NCI-H2029 (cell line): ENCODE measurements at regions not wholly inside any gene's neighbourhood (a gene's known extent, or its start where the extent isn't known, plus 50 kb on each side); places are given as distances from the start of the nearest gene placed in this dataset.
"Not testable (repeated sequence)": the region's sequence is repeated elsewhere in the genome, so short reads cannot be mapped to it uniquely, and the experiment has no call there.

Source experiments
- DNase-seq: peaks from one replicate; lab custom pipeline; 2025; lab: John Stamatoyannopoulos, UW

DNA sequence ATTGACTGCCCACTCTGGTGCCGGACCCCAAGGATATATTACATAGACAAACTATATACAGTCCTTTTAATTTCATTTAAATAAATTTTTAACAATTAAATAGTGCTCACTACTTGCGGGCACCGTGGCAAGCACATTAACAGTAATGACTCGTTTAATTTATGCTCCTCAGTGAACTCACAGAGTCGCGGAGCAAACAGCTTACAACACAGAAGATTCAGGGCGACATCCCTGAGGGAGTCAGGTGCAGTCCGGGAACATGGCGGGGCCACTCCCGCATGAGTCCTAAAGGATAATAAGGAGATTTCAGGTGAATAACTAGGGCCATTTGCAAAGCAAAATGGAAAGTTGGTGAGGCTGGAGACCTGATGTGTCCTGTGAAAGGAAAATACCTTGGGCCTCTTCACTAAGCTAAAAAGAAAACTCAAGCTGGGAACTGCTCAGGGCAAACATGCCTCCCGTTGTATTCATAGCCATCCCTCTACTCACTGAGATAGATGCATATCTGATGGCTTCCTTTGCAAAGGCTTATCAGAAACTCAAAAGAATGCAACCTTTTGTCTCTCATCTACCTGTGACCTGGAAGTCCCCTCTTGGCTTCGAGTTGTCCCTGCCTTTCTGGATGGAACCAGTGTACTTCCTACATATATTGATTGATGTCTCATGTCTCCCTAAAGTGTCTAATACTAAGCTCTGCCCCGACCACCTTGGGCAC lies 125.6 kb downstream of the KLF6 start:
- DNase-seq: no peak

DNA sequence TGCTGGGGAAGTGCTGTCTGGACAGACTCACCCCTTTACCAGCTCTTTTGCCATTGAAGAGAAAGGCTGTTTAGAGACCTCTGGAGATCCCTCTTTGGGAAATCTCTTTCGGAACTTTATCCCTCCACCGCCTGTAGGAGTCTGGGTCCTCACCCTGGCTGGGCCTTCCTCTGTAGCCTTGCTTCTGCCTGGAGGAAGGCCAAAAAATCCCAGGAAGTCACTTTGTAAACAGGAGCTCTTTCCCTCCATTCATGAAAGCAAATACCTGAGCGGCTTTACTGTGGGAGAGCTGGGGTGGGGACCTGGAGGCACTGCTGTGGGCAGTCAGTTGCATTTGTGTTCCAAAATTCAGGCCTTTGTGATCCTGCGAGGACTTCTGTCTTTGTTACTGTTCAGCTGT lies 126.2 kb downstream of the KLF6 start:
- DNase-seq: peak; percentile 27

DNA sequence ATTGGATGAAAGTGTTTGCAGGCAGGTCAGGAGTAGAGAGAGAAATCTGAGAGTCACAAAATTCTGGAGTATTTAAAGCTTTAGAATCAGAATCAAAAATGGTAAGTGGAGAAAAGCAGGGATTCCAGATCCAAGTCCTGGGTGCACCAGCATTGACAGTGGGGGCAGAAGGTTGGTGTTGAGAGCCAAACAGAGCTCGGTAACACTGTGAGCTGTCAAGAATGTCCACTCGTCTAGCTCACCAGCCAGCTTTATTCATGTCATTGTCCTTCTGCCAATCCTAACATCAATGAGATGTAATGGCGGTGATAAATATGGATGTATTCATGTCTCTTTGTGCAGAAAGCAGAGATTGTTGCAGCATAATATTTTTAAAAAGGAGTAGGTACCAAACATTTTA lies 128.8 kb downstream of the KLF6 start:
- DNase-seq: no peak

DNA sequence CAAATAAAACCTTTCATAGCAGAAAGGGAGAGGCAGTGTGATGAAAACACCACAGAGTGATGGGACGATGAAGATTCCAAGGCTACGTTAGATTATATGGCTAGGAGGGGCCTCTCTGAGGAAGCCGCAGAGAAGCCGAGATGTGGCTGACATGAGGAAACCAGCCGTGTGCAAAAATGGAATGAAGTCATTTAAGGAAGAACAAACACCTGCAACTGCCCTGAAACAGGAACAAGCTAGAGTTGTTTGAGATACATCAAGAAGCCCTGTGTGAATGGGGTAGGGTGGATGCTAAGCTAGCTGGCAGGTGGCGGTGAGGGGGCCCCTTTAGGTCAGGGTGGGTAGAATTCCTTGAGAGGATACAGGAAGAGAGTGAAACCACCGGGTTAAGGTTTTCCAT lies 129.5 kb downstream of the KLF6 start:
- no peak for DNase-seq

DNA sequence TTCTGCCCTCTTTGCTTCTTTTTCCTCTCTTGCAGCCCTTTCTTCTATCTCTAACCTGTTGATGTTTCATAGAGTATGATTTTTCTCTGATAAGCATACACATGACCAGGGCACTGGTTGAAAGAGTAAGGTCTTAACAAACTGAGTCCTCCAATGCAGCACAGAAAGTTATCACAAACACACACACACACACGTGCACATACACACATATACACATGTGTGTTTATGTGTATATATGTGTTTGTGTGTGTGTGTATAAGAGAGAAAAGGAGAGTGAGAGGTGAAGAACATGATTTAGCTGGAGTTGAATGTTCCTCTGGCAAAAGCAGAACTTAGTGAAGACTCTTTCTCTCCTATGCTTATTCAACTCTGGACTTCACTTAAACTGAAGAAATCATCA lies 130.0 kb downstream of the KLF6 start:
- DNase-seq: no peak

DNA sequence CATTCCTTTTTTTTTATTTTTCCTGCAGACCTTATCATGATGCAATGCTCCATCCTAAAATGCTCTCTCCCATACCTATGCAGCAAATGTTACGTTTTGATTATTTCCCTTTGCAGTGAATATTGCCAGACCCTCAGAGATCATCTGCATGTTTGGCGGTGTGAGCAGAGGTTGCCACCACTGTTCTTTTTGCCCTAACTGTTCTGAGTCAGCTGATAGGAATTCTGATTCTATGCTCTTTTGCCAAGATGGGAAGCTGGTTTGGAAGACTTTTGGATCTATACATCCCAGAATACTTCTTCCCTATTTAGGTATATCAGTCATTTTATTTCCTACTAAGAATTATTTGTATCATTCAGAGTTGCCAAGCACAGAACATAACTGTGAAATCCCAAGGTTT lies 130.5 kb downstream of the KLF6 start:
- no peak for DNase-seq

DNA sequence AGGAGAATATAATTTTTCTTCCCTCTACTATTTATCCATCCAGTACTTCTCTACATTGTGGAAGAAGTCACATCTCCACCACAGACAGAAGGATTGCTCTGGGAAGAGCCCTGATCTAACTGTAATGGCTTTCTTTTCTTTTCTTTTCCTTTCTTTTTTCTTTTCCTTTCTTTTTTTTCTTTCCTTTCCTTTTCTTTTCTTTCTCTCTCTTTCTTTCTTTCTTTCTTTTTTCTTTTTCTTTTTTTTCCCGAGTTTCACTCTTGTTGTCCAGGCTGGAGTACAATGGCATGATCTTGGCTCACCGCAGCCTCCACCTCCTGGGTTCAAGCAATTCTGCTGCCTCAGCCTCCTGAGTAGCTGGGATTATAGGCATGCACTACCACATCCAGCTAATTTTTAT lies 131.7 kb downstream of the KLF6 start:
- not testable (repeated sequence) for DNase-seq

DNA sequence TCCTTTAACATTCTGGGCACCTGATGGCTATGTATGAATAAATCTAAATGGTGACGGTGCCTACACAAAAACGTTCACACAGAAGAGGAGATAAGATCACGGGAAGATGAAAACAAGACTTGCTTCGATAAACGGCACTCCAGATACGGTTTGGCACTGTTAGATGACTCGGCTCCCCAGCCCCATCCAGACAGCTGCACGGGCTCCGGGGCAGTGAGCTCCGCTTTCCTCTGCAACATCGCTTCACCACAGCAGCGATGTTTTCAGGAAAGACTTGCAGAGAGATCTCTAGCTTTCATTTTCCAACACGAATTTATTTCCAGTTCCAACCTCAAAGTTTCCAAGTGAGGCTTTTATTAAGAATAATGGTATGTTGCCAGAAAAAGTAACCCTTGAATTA lies 132.1 kb downstream of the KLF6 start:
- DNase-seq: no peak

DNA sequence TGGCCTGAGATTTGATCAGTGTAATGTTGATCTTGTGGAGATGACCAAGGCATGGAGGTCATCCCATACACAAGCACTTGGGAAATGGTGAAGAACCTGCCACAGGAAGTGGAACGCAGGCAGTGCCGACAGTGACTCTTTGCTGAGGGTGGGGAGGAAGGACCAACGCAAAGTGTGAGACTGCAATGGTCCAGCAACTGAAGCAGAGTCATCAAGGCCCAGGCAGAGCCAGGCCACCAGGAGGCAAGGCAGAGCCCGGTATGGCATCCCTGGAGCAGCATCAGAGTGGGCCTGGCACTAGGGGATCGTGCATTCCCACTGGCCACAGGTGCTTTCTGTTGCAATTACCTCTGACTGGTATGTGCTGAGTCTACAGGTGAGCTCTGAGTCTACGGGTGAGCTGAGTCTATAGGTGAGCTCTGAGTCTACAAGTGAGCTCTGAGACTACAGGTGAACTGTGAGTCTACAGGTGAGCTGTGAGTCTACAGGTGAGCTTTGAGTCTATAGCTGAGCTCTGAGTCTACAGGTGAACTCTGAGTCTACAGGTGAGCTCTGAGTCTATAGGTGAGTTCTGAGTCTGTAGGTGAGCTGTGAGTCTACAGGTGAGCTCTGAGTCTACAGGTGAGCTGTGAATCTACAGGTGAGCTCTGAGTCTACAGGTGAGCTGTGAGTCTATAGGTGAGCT lies 132.9 kb downstream of the KLF6 start:
- DNase-seq: no peak

DNA sequence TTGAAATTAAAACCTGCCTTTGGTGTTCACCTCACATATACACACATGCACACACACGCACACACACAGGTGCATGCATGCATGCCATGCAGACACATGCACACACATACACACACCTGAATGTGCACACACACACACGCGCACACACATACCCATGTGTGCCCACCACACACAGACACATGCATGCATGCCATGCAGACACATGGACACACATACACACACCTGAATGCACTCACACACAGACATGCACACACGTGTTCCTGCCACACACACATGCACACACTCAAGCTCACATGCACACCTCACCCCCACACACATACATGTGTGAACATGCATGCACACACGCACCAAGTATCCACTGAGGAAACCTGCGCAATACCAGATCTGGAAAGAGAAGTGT lies 136.4 kb downstream of the KLF6 start:
- DNase-seq: no peak

DNA sequence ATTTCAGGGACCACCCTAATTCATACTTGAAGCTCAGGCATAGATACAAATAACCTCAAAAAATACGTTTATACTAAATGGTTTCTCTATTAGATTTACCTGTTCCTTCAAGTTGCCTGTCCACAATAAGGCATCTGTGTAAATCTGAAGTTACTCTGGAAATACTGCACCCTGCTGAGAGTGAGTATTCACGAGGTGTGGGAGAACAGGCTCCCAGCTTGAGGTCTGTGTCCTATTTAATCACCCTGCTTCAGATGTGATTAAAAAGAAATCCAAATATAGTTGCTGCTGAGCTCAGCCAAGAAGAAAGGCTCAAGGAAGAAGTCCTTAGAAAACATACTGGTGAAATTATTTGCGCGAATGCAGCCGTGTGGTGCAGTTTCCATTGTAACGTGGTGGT lies 136.8 kb downstream of the KLF6 start:
- DNase-seq: no peak

DNA sequence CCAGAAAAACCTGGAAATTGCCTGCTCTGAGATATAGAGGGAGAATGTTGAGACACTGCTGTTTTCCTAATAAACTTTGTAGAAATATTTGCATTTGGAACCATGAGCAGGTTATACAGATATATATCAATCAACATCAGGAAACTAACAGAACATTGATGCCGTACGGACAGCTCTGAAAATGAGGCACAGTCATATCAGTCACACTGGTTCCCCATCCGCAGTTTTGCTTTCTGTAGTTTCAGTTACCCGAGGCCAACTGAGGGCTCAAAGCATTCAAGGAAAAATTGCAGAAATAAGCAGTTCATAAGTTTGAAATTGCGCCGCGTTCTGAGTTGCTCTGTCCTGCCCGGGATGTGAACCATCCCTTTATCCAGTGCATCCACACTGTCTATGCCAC lies 137.9 kb downstream of the KLF6 start:
- DNase-seq: no peak

DNA sequence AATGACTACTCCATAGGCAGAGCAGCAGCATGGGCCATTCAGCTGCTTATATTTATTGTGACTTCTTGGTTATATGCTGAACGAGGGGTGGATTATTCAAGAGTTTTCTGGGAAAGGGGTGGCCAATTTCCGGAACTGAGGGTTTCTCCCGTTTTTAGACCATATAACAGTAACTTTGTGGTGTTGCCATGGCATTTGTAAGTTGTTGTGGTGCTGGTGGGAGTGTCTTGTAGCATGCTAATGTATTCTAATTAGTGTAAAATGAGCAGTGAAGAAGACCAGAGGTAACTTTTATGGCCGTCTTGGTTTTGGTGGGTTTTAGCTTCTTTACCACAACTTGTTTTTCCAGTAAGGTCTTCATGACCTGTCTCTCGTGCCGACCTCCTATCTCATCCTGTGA lies 139.6 kb downstream of the KLF6 start:
- no peak for DNase-seq

DNA sequence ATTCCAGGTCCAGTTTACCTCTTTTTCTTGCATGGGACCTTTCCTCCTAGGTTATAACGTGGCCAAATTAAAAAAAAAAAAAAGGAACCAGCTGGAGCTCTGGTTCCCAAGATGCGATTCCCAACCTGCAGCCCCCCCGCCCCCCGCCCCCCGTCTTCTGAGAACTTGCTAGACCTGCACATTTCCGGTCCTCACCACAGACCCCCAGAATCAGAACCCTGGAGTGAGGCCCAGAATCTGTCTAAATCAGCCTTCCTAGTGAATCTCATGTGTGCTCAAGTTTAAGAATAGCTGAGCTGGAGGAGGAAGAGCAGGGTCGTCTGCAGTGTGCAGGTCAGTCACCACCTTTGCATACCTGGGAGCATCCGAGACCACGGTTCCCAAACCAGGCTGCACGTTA lies 144.2 kb downstream of the KLF6 start:
- no peak for DNase-seq

DNA sequence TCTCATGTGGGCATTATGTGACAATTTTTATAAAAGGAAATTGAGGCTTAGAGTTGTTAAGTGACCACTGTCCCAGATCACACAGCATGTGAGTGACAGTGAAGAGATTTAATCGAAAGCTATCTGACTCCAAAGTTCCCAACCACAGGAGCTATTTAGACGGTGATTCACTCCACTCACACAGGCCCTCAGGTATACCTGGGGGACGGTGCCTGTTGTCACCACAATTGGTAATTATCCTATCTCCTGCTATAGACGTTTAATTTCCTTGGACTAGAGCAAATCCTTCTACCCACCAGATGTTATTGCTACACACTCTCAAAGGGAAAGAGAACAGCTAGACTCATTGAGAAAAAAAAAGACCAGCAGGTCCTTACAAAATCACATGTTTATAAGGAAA lies 145.5 kb downstream of the KLF6 start:
- DNase-seq: no peak

DNA sequence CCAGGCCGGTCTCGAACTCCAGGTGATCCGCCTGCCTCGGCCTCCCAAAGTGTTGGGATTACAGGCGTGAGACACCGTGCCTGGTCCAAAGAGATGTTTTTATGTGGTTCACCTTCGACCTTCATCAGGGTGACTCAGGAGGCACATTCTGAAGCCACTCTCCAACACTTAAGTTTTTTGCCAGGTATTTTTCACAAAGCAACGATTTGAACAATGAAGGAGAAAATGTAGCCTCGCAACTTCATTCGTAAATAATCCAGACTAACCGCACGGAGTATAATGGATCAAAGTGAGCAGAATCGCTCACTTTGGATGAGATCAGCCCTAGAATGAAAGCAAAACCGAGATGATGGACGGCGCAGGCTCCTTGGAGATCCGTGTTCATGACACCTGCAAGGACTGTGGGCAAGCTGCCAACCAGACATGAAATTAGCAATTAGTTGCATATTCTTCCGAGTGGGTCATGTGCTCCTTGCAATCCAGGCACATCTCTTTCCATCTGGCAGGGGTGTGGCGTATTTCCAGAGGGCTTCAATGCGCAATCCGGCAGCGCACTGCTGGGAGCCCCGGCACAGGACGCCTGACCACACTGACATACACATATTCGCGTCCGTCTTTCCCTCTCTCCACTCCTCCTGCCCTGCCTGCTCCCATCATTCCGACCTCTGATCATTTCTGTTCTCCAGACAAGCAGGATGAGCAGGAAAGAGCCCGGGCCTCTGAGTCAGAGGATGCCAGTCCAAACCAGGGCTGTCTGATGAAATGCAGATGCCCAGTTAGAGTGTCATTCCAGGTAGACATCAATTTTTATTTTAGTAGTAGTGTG lies 148.4 kb downstream of the KLF6 start:
- DNase-seq: no peak

DNA sequence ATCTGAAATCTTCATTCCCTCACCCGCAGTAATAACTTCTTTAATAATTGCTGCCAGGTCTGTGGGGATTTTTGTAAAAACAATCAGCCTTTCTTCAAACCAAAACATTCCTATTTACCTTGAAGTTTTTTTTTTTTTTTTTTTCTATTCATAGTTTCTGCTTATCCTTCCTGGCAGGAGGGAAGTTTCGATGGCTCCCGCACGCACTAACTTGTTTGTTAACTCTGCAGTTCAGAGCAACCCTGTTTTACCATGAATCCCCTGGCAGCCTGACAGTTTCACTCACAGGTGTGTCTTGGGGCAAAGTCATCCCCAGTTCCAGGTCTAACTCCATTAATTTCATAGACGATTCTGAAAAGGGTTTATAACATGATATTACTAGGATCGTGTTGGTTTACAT lies 149.3 kb downstream of the KLF6 start:
- DNase-seq: no peak

DNA sequence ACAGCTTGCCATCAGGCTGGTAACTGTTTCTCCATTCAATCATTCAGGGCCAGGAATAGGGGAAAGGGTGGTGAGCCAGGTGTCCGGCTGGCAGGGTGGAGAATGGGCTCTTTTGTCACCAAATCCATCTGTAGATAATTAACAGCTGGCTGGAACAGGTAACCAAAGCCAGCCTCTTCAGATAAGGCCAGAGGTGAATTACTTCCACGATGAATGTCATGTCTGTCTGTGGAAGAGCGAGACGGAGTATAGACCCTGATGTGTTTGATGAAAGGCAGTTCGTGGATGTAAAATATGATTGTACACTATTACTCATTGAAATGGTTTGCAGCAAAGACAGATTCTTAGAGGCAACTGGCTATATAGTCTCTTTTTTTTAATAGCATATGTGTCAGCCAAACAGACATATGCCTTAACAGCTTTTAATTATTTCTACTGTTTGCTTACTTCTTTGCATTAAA lies 149.8 kb downstream of the KLF6 start:
- DNase-seq: no peak

DNA sequence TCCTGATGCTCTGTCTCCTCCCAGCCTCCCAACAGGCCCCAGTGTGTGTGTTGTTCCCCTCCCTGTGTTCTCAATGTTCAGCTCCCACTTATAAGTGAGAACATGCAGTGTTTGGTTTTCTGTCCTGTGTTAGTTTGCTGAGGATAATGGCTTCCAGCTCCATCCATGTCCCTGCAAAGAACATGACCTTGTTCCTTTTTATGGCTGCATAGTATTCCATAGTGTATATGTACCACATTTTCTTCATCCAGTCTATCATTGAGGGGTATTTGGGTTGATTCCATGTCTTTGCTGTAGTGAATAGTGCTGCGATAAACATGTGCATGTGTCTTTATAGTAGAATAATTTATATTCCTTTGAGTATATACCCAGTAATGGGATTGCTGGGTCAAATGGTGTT lies 150.4 kb downstream of the KLF6 start:
- not testable (repeated sequence) for DNase-seq

DNA sequence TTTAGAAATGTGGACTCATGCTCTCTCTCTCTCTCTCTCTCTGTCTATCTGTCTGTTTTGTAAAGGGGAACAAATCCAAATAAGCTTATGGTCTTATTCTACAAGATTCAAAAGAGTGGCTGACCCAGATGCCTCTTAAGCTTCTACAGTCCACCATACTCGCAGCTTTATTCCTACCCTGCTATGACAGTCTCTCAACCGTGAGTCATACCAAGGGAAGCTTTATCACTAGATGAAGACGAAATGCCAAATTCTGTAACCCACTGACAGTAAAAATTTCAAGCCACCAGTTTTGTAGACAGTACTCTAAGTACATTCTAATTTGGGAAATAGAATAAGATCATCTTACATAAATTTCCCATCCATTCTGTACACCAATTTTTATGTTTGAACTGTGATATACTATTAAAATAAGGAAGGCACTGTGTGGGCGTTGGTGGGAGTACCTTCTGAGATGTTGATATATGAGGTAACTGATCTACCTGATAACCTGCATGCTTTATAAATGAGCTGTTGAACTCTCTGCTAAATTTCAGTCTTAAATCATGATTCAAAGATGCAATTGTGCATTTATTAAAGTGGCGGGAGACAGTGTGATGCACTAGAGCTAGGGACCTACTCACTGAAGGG lies 153.2 kb downstream of the KLF6 start:
- no peak for DNase-seq

DNA sequence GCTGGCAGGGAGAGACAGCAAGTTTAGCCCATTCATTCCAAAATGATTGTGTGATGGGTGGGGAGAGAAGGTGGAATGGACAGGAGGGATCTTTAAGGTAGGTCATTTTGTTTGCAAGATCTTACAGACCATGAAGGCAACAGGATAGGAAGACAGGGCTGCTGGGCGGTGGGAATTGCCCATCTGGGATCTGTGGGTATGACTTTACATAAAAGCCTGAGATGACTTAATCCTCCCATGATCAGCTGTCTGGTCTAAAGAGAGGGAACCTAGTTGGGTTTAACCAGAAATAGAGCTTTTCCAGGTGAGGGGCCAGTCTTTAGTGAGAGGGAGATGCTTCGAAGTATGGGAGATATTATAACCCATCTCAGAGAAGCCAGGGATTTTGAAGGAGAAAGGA lies 153.7 kb downstream of the KLF6 start:
- DNase-seq: no peak

DNA sequence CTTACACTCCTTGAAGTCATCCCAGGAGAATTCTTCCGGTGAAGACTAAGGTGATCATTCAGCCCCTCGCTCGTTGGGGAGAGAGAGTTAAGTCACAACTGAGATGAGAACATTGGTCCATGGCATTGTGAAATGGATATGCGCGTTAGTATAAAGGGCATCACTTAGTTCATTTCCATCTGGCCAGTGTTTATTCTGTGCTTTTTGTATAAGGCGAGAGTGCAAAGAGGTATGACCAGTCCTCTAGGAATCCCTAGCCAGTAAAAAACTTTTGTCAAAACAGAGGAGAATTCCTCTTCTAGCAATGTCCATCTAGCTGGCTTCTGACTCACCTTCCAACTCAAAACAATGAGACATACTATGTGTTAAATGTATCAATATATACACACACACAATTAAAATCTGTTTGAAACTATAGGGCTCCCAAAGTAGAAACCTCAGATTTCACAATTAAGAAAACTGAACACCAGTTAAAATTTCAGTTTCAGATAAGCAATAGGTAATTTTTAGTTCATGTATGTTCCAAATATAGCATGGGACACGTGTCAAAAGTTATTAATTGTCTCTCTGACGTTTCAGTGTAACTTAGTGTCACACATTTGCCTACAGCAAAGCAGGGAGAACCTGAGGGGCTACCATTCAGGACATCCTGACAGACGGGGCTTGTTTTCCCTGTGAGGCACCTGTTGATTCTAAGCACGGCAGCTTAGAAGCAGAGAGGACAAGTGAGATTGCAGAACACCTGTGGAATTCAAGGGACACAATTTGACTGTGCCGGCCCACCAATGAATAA lies 158.9 kb downstream of the KLF6 start:
- no peak for DNase-seq
